ENCODE measurements at regions not wholly inside any gene's neighbourhood (a gene's known extent, or its start where the extent isn't known, plus 50 kb on each side); places are given as distances from the start of the nearest gene placed in this dataset.

- Histone ChIP-seq H2AFZ (ENCODE audit: insufficient read depth, low read depth, low read length, poor library complexity, severe bottlenecking) (no peak overlapping the region), H3K79me2 (ENCODE audit: control insufficient read depth, insufficient read depth, low read length) (no peaks in the 10 kb centered on the region), H3K4me3 (ENCODE audit: control extremely low read depth in 1 of 5, extremely low read depth in 1 of 5, insufficient read depth in 1 of 5, low read depth in 2 of 5, low read length in 4 of 5) (no peak overlapping the region), H3K4me1 (ENCODE audit: control insufficient read depth in 2 of 2, insufficient read depth in 2 of 2, low read length in 2 of 2) (no peaks in the 10 kb centered on the region), H3K9ac (ENCODE audit: low read length) (no peak overlapping the region), H3K9me3 (ENCODE audit: control extremely low read depth in 1 of 3, control insufficient read depth in 2 of 3, insufficient read depth in 1 of 3, low read length in 2 of 3) (peaks cover 0 to 28% (median 0%) of the 10 kb centered on the region in 3 donors), H3K4me2 (replicated peaks; ENCODE audit: low read depth, low read length, poor library complexity, severe bottlenecking) (no peak overlapping the region), H3K27me3 (replicated peaks in 1 of 4; ENCODE audit: control extremely low read depth in 1 of 4, control insufficient read depth in 3 of 4, insufficient read depth in 4 of 4, low read length in 3 of 4) (no peaks in the 10 kb centered on the region), H4K20me1 (ENCODE audit: control insufficient read depth, insufficient read depth, low read length, poor library complexity, severe bottlenecking) (no peaks in the 10 kb centered on the region), H3K27ac (ENCODE audit: low read length in 2 of 2) (no peak overlapping the region), H3K36me3 (replicated peaks in 1 of 2; ENCODE audit: control extremely low read depth in 1 of 2, control insufficient read depth in 1 of 2, extremely low read depth in 1 of 2, insufficient read depth in 2 of 2, low read length in 1 of 2) (no peaks in the 10 kb centered on the region)
- no peak for TF ChIP-seq EZH2 (IDR thresholded peaks at IDR 0.05; ENCODE audit: borderline replicate concordance, insufficient read depth, low read depth, low read length, poor library complexity, severe bottlenecking)
- no peak for DNase-seq
- Mint-ChIP-seq H3K9me3 (ENCODE audit: insufficient read depth) (no peaks in the 10 kb centered on the region), H3K27ac (no peak overlapping the region), H3K27me3 (no peaks in the 10 kb centered on the region), H3K4me1 (no peaks in the 10 kb centered on the region), H3K4me3 (no peak overlapping the region)
- WGBS (ENCODE audit: insufficient coverage), result 80% methylated on average over 1 of the region's 2 CpGs
- ATAC-seq (ENCODE audit: low read depth), result no peak
- CTCF ChIA-PET, result no interaction called here
- POLR2A ChIA-PET, result no interaction called here
- intact Hi-C loops (cut with micrococcal nuclease), result no loop called here
Observed at GRCh38 chr22:47544696-47545095, 782.2 kb downstream of the TBC1D22A start.

GRCh38 chr22:47543447-47543846 lies 781.0 kb downstream of the TBC1D22A start:
- intact Hi-C loops (cut with micrococcal nuclease), result no loop called here
- Histone ChIP-seq H4K20me1 (ENCODE audit: control insufficient read depth, insufficient read depth, low read length, poor library complexity, severe bottlenecking) (no peaks in the 10 kb centered on the region), H3K9ac (ENCODE audit: low read length) (no peak overlapping the region), H2AFZ (ENCODE audit: insufficient read depth, low read depth, low read length, poor library complexity, severe bottlenecking) (no peak overlapping the region), H3K79me2 (ENCODE audit: control insufficient read depth, insufficient read depth, low read length) (no peaks in the 10 kb centered on the region), H3K36me3 (replicated peaks in 1 of 2; ENCODE audit: control extremely low read depth in 1 of 2, control insufficient read depth in 1 of 2, extremely low read depth in 1 of 2, insufficient read depth in 2 of 2, low read length in 1 of 2) (no peaks in the 10 kb centered on the region), H3K9me3 (ENCODE audit: control extremely low read depth in 1 of 3, control insufficient read depth in 2 of 3, insufficient read depth in 1 of 3, low read length in 2 of 3) (peaks cover 0 to 26% (median 0%) of the 10 kb centered on the region in 3 donors), H3K27ac (ENCODE audit: low read length in 2 of 2) (no peak overlapping the region), H3K4me3 (ENCODE audit: control extremely low read depth in 1 of 5, extremely low read depth in 1 of 5, insufficient read depth in 1 of 5, low read depth in 2 of 5, low read length in 4 of 5) (no peak overlapping the region), H3K4me2 (replicated peaks; ENCODE audit: low read depth, low read length, poor library complexity, severe bottlenecking) (no peak overlapping the region), H3K4me1 (ENCODE audit: control insufficient read depth in 2 of 2, insufficient read depth in 2 of 2, low read length in 2 of 2) (no peaks in the 10 kb centered on the region), H3K27me3 (replicated peaks in 1 of 4; ENCODE audit: control extremely low read depth in 1 of 4, control insufficient read depth in 3 of 4, insufficient read depth in 4 of 4, low read length in 3 of 4) (no peaks in the 10 kb centered on the region)
- no peaks in the 10 kb centered on the region for H3K4me1 Mint-ChIP-seq
- POLR2A ChIA-PET, result no interaction called here
- CTCF ChIA-PET, result no interaction called here
- H3K27ac Mint-ChIP-seq, result no peak overlapping the region
- no peak for DNase-seq
- no peaks in the 10 kb centered on the region for H3K27me3 Mint-ChIP-seq
- ATAC-seq (ENCODE audit: low read depth), result no peak
- H3K4me3 Mint-ChIP-seq, result no peak overlapping the region
- no peaks in the 10 kb centered on the region for H3K9me3 Mint-ChIP-seq (ENCODE audit: insufficient read depth)
- WGBS (ENCODE audit: insufficient coverage), result 88% methylated on average over 7 of the region's 9 CpGs
- TF ChIP-seq CTCF (IDR thresholded peaks at IDR 0.05), result no peak
- TF ChIP-seq EZH2 (IDR thresholded peaks at IDR 0.05; ENCODE audit: borderline replicate concordance, insufficient read depth, low read depth, low read length, poor library complexity, severe bottlenecking), result no peak
